HepG2 (cell line): ENCODE measurements at regions not wholly inside any gene's neighbourhood (a gene's known extent, or its start where the extent isn't known, plus 50 kb on each side); places are given as distances from the start of the nearest gene placed in this dataset.

ENCODE experiments used
- ATAC-seq: fragments of 200-7000 bp; cut with Tn5 transposase; 3 replicates; pipeline ENCODE4 v1.9.1; 2020; ENCODE audit warnings: mild to moderate bottlenecking, moderate library complexity
- BruUV-seq: library from RNA; stranded (reverse); fragments of 400-500 nt; replicated peaks from 2 replicates; lab custom pipeline; 2021; lab: Mats Ljungman, UMichigan
- CTCF ChIA-PET: fragments of 300-600 bp; formaldehyde crosslinking; extraction: SDS; loops from one replicate; lab custom pipeline; 2021; ENCODE audit warnings: low total read pairs, inconsistent platforms, low intra/inter-chr PET ratio; lab: Yijun Ruan, JAX
- POLR2A ChIA-PET: fragments of 350-600 bp; sonication (Branson Sonifier 250); formaldehyde crosslinking; loops from one replicate; lab custom pipeline; 2020; ENCODE audit warnings: antibody characterized with exemption, inconsistent platforms; lab: Yijun Ruan, JAX
- DNase-seq: peaks from one replicate; pipeline ENCODE4 v3.0.0-alpha.2; 2015; ENCODE audit warnings: low spot score
- FAIRE-seq: peaks from 3 replicates; lab custom pipeline; 2011; peaks lifted over from hg19 to GRCh38; lab: Jason Lieb, UNC
- H2AFZ ChIP-seq: one replicate; pipeline ENCODE4 v1.6.1; 2011; ENCODE audit warnings: low read length, inconsistent platforms
- H3K27ac ChIP-seq: fragments of 300-600 bp; 3 replicates; pipeline ENCODE4 v1.8.0; 2011; ENCODE audit warnings: mixed run types, mild to moderate bottlenecking, mixed read lengths, low read length, inconsistent platforms; ENCODE audit not compliant: insufficient read depth; ENCODE audit errors: extremely low read length
- H3K27me3 ChIP-seq, 2 experiments: fragments of 200-600 bp in 1 of 2; 2 replicates in 1 of 2; 3 replicates in 1 of 2; pipeline versions ENCODE4 v1.6.0 to v1.8.0; 2011; ENCODE audit warnings: low read length in 2 of 2, mild to moderate bottlenecking in 2 of 2, moderate library complexity in 2 of 2, inconsistent platforms in 1 of 2; ENCODE audit not compliant: insufficient read depth in 2 of 2, control insufficient read depth in 1 of 2
- H3K36me3 ChIP-seq, 2 experiments: fragments of 200-600 bp in 1 of 2; replicated peaks in 1 of 2; 2 replicates in 1 of 2; 3 replicates in 1 of 2; pipeline versions ENCODE4 v1.5.1 to v1.8.0; 2011; ENCODE audit warnings: low read length in 2 of 2, inconsistent platforms in 1 of 2; ENCODE audit not compliant: insufficient read depth in 2 of 2, control insufficient read depth in 1 of 2
- H3K4me1 ChIP-seq: 2 replicates; pipeline ENCODE4 v1.5.1; 2012; ENCODE audit warnings: low read length, inconsistent platforms; ENCODE audit not compliant: insufficient read depth
- H3K4me2 ChIP-seq: 2 replicates; pipeline ENCODE4 v1.6.0; 2011; ENCODE audit warnings: low read depth, low read length, inconsistent platforms
- H3K4me3 ChIP-seq, 3 experiments: fragments of 200-600 bp in 1 of 3; sonication (generic), shearing (Covaris generic) in 1 of 3; replicated peaks in 1 of 3; 2 replicates each; pipeline ENCODE4 v1.5.1; 2011 to 2016; ENCODE audit warnings: low read length in 3 of 3, inconsistent platforms in 2 of 3, low read depth in 2 of 3, mild to moderate bottlenecking in 2 of 3, control low read depth in 1 of 3, mixed read lengths in 1 of 3; ENCODE audit not compliant: insufficient read depth in 1 of 3
- H3K79me2 ChIP-seq: one replicate; pipeline ENCODE4 v1.6.1; 2011; ENCODE audit warnings: low read length, inconsistent platforms; ENCODE audit not compliant: insufficient read depth
- H3K9ac ChIP-seq: 2 replicates; pipeline ENCODE4 v1.6.0; 2011; ENCODE audit warnings: mild to moderate bottlenecking, low read depth, low read length, inconsistent platforms; ENCODE audit not compliant: insufficient read depth
- H3K9me3 ChIP-seq: 2 replicates; pipeline ENCODE4 v1.5.1; 2012; ENCODE audit warnings: mild to moderate bottlenecking, low read length
- H4K20me1 ChIP-seq: 2 replicates; pipeline ENCODE4 v1.6.0; 2011; ENCODE audit warnings: inconsistent platforms, mild to moderate bottlenecking, low read length, moderate library complexity; ENCODE audit not compliant: insufficient read depth
- MED1 ChIP-seq: sonication (generic); formaldehyde crosslinking; IDR thresholded peaks from 2 replicates; pipeline ENCODE4 v1.4.0; 2020; ENCODE audit warnings: missing genetic modification reagents
- MLLT10 ChIP-seq: sonication (generic); formaldehyde crosslinking; IDR thresholded peaks from 2 replicates; pipeline ENCODE4 v1.4.0; 2020; ENCODE audit warnings: missing genetic modification reagents
- NR2F2 ChIP-seq: IDR thresholded peaks from 2 replicates; pipeline ENCODE4 v1.6.1; 2012; ENCODE audit warnings: low read depth, inconsistent platforms, borderline replicate concordance
- RFXAP ChIP-seq: sonication (generic); formaldehyde crosslinking; IDR thresholded peaks from 2 replicates; pipeline ENCODE4 v1.4.0; 2020; ENCODE audit warnings: missing genetic modification reagents, borderline replicate concordance
- RXRB ChIP-seq: IDR thresholded peaks from 2 replicates; pipeline ENCODE4 v1.6.1; 2016; ENCODE audit warnings: borderline replicate concordance, missing genetic modification reagents, missing compliant biosample characterization
- SIX4 ChIP-seq: sonication (generic); formaldehyde crosslinking; IDR thresholded peaks from 2 replicates; pipeline ENCODE4 v1.4.0; 2020; ENCODE audit warnings: missing genetic modification reagents
- UBTF ChIP-seq: sonication (generic); formaldehyde crosslinking; IDR thresholded peaks from 2 replicates; pipeline ENCODE4 v1.4.0; 2020; ENCODE audit warnings: mild to moderate bottlenecking, missing genetic modification reagents
- ZNF142 ChIP-seq: sonication (generic); formaldehyde crosslinking; IDR thresholded peaks from 2 replicates; pipeline ENCODE4 v1.4.0; 2020; ENCODE audit warnings: missing genetic modification reagents
- ZNF253 ChIP-seq: sonication (generic); formaldehyde crosslinking; IDR thresholded peaks from 2 replicates; pipeline ENCODE4 v1.8.0; 2022; ENCODE audit warnings: mild to moderate bottlenecking, missing genetic modification reagents, borderline replicate concordance
- ZNF430 ChIP-seq: sonication (generic); formaldehyde crosslinking; IDR thresholded peaks from 2 replicates; pipeline ENCODE4 v1.9.0; 2021; ENCODE audit warnings: mild to moderate bottlenecking, missing genetic modification reagents
- ZNF543 ChIP-seq: sonication (generic); formaldehyde crosslinking; IDR thresholded peaks from 2 replicates; pipeline ENCODE4 v1.4.0; 2020; ENCODE audit warnings: mild to moderate bottlenecking, missing genetic modification reagents
- ZNF75D ChIP-seq: sonication (generic); formaldehyde crosslinking; IDR thresholded peaks from 2 replicates; pipeline ENCODE4 v1.8.1; 2023; ENCODE audit warnings: missing genetic modification reagents, mild to moderate bottlenecking, borderline replicate concordance
- WGBS: methylation state at CpG from one replicate; pipeline ENCODE4 v1.1.6; 2017; ENCODE audit warnings: low lambda C conversion rate; 5-methylcytosine and 5-hydroxymethylcytosine counted together
- in situ Hi-C: cut with HindIII; loops from 2 replicates; pipeline ENCODE4 v1.10.0; 2017; ENCODE audit warnings: low pct_unique_long_range_greater_than_20kb; ENCODE audit not compliant: extremely low pct_ligation_motif_present
- intact Hi-C: fragments of 100-400 bp; cut with micrococcal nuclease; formaldehyde crosslinking; loops from one replicate; pipeline ENCODE4 v1.10.0; 2022; ENCODE audit not compliant: unreplicated experiment

GRCh38 chr15:69824075-69824876 is 273.4 kb downstream of the TLE3 start:
- no peak overlapping the region for H3K4me3 ChIP-seq
- BruUV-seq: no TSS peak
- H2AFZ ChIP-seq: no peak overlapping the region
- peaks cover 3 to 18% of the 10 kb centered on the region in 2 experiments; a peak in 3 of 5 replicates for H3K27me3 ChIP-seq
- 20% methylated on average over 9 of the region's 9 CpGs for WGBS
- in situ Hi-C loops: no loop called here
- DNase-seq (no peak), FAIRE-seq (no peak), ATAC-seq (no peak)
- H3K79me2 ChIP-seq: no peaks in the 10 kb centered on the region
- H4K20me1 ChIP-seq: 0 out of 2 replicates have a peak, but pooled peaks cover 2% of the 10 kb centered on the region
- no peaks in the 10 kb centered on the region for H3K36me3 ChIP-seq
- no peak overlapping the region for H3K27ac ChIP-seq
- H3K4me1 ChIP-seq: no peaks in the 10 kb centered on the region
- H3K9me3 ChIP-seq: no peaks in the 10 kb centered on the region
- intact Hi-C loops: no loop called here
- TF ChIP-seq ZNF75D (CRISPR knock-in tag) (no peak), MED1 (CRISPR knock-in tag) (no peak), RXRB (no peak), ZNF543 (CRISPR knock-in tag) (no peak), ZNF142 (no peak), NR2F2 (no peak), ZNF253 (CRISPR knock-in tag) (no peak), UBTF (no peak), SIX4 (CRISPR knock-in tag) (no peak), MLLT10 (no peak), ZNF430 (CRISPR knock-in tag) (no peak), RFXAP (CRISPR knock-in tag) (no peak)
- no peak overlapping the region for H3K4me2 ChIP-seq
- ChIA-PET CTCF (no interaction called here), POLR2A (no interaction called here)
- no peak overlapping the region for H3K9ac ChIP-seq
